ENCODE measurements at regions not wholly inside any gene's neighbourhood (a gene's known extent, or its start where the extent isn't known, plus 50 kb on each side); places are given as distances from the start of the nearest gene placed in this dataset.

DNA sequence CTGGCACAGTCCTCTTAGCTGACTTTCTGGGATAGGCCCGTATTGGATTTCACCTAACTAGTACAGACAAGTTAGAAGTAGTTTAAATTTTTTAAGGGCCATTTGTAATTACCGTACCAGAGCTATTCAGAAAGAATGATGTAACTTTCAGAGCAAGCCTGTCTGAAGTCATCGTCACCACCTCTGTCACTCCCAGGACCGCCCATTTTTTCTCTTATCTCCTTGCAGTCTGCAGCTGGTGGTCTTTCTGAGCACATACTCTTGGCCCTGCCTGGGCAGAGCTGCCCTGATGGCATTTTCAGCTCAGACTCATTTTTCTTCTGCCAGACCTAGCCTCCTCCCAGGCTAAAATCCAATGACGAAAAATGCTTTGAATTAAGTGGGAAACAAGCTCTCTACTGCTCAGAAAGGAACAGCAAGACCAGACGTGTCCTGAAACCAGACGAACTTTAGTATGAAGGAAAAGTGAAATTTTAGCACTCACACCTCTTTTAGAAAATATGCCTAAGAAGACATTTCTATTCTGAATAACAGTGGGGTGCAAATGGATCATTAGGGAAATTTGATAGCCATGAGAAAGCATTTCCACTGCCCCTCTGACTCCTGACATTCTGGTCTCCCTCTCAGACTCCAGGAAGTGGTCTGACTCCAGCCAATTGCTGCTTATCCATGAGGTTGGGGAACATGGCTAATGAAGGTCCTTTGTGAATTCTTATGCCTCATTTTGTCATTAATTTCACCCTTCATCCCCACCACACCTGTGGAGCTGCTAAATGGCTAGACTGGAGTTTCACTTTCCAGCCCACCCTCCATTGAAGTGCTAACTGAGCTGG, 162.4 kb upstream of the GYPA start:
- intact Hi-C loops (cut with micrococcal nuclease) = no loop called here

DNA sequence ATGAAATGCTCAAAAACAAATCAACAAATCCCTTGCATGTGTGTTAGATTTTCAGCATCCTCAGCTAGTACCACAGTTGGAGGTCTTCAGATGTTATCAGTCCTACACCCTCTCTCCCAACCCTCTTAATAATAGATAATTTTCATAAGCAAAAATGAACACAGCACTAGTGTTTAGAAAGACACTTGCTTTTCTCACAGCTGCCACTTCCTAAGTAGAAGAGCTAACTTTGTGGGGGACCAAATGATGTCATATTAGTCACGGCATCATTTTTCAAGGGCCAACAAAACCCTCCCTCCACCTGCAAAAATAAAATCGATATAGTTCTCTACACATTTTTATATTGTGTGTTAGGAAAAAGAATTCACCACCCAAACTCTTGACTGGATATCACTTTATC, 163.5 kb upstream of the GYPA start:
- intact Hi-C loops (cut with micrococcal nuclease) = no loop called here

DNA sequence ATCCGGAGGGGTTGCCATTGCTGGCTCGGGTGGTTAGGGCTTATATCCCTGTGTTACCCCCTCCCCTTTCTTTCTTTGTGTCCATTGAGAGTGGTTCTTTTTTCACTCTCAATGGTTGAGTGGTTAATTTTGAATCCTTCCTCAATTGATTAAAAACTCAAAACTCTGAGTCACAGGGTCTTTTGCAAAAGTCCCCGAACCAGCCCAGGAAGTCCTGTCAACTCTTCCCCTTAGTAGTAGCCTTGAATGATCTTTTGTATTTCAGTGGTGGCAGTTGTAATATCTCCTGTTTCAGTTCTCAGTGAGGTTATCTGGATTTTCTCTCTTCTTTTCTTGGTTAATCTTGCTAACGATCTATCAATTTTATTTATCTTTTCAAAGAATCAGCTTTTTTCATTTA, 170.0 kb upstream of the GYPA start:
- intact Hi-C loops (cut with micrococcal nuclease) = no loop called here

DNA sequence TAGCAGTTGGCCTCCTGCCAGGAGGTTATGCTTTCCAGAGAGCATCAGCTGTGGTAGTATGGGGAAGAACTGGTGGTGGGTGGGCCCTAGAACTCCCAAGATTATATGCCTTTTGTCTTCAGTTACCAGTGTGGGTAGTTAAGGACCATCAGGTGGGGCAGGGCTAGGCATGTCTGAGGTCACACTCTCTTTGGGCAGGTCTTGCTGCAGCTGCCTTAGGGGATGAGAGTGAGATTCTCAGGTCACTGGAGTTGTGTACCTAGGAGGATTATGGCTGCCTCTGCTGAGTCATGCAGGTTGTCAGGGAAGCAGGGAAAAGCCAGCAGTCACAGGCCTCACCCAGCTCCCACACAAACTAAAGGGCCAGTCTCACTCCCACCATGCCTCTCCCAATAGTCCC, 172.9 kb upstream of the GYPA start:
- intact Hi-C loops (cut with micrococcal nuclease) = no loop called here

DNA sequence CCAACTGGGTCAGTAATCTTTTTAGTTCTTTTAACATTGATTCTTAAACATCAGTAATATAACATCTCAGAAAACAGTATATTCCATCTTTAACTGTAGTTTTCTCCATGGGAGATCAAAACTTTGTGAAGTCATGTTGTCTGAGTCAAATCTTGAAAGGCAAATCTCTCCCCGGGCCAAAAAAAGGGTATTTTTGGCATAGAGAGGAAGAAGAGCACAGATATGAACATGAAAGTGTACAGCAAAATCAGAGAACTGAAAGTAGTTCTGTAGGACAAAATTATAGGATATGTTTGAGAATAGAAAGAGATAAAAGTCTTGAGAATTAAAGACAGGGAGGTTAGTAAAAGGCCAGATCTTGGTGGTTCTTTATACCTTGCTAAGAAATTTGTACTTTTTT, 176.4 kb upstream of the GYPA start:
- intact Hi-C loops (cut with micrococcal nuclease) = no loop called here

DNA sequence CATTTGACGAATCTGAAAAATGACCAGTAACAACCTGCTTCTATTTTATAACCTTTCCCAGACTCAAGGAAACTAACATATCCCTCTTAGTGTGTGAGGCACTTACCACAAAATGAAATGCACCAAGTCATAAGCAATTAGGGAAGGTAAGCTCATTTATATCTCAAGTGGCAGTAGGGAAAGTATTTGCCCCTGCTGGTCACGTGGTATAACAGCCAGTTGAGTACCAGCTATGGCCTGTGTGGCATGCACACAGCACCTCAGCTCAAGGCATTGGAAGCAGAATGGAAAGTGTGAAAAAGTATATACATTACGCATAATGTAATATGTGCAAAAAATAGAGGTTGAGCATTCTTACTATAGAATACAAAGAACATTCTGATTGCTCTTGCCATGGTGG, 178.3 kb upstream of the GYPA start:
- intact Hi-C loops (cut with micrococcal nuclease) = no loop called here

DNA sequence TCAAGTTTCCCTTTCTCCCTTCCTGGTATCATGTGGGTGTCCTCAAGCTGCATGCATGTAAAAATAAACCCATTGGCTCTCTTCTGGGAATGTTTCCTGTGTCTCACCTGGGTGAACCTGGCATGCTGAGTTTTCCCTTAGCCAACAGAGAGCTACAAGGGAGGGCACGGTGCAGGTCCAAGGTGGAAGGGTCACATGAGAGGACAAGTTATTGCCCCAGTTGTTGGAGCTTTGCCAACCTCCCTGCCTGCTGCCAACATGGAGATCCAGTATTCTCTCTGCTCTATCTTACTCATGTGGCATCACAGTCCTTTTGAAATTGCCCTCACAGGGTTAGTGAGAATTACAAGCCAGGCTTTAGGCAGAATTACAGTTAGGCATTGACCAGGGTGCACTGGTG, 196.1 kb upstream of the GYPA start:
- intact Hi-C loops (cut with micrococcal nuclease) = no loop called here

DNA sequence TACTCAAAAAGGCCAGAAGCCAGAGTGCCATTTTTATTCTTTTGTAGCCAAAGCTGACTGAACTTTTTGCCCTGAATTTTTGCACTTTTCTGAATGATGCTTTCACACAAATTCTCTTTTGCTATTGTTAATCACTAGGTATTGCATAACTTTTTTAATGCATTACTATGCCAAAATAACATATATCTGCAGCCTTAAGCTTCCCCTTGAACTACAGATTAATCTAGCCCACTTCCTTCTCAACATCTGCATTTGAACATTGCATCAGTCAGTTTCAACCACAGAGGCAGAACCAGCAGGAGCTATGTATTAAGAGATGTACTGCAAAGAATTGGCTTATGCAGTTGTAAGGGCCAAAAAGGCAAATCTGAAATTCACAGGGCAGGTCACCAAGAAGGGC, 197.6 kb upstream of the GYPA start:
- intact Hi-C loops (cut with micrococcal nuclease) = no loop called here

DNA sequence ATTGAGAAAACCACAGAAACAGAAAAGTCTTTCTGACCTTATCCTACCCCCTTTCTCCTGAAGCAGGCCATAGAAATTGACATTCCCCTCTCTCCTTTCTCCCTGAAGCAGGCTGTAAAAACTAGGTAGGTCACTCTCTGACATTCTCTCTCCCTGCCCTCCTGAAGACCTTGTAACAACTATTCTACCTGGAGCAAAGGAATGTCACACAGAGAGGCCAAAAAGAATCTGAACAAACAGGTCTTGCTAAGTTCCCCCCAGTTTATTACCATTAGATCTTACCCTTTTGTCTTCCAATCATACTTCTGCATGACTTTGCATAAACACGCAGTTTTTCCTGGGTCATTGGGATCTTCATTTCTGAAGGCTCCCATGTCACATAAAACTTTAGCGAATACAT, 198.3 kb upstream of the GYPA start:
- intact Hi-C loops (cut with micrococcal nuclease) = no loop called here

DNA sequence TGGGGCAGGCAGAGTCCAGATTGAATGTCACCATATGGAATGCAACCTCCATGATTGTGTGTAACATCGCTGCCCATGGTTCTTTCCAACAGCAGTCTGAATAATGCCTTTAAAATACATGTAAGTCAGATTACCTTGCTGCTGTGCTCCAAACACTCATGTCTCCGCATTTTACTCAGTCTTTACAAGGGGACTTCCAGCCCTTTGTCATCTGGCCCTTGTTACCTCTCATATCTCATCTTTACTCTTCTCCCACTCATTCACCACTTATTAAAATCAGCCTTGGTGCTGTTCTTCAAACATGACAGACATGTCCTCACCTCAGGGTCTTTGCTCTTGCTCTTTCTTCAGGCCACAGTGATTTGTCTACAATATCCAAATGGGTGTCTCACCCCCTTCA, 200.4 kb upstream of the GYPA start:
- intact Hi-C loops (cut with micrococcal nuclease) = no loop called here

DNA sequence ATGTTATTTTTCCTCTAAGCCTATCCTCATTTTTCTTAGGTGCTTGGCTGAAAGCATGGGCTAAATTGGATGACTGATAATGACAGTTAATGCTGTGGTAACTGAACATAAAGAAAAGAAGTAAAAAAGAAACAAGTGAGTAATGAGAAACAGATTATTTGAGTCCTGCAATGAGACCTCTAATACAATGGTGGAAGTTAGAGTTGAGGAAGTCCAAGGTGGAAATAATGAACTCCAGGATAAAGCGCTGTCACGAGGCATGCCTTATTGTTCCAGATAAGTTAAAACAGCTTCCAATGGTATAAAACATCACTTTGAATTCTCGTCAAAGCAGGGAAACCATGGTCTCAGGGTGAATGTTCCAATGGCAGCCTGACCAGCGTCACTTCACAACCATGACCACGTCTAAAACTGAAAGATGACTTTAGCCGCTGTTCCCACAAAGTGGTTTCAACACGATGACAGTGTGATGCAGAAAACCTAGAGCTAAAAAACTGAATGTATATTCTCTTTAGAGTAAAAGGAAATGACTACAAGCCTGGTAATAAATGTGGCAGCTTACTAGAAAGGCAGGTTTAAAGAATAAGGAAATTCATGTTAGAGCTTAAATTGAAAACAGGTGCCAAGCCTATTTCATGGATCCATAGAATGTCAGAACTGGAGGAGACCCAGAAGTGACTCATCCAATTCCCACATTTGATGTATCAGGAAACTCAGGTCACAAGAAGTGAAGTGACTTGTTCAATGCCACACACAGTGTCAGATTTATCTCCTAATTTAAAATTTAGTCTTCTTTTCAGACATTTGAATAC, 202.6 kb upstream of the GYPA start:
- intact Hi-C loops (cut with micrococcal nuclease) = no loop called here

DNA sequence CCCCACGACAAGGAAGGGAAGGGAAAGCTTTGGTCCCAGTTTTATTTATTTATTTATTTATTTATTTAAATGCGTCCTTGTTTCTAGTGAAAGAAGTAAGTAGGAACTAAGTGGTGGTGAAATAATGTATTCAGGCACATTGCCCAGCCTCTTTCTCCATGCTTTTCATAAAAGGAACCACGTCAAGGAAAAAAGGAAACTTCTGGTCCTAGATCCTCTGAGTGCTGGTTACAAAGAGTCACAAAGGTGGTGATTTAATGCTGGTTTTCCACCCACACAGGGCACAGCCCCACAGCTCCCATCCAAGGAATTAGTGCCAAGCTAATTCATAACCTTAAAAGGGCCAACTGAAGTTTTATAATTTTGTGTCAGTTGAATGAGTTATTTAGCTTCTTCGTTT, 206.6 kb upstream of the GYPA start:
- intact Hi-C loops (cut with micrococcal nuclease) = no loop called here

DNA sequence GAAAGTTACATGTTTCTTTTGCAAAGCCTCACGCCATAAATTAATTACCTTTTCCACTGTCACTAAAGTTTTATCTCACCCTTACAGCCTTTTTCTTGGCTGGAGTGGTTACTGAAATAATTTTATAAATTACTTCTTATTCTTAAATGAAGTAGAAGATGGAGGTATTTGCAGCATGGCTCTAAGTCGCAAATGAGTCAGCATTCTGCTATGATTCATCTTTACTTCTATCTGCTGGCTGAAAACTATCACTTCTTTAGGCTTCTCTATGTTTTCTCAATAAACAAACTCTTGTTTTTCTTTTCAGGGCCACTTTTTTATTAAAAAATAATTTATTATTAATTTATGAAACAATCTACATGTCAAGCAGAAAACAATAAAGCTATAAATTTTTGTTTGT, 210.2 kb upstream of the GYPA start:
- intact Hi-C loops (cut with micrococcal nuclease) = no loop called here

DNA sequence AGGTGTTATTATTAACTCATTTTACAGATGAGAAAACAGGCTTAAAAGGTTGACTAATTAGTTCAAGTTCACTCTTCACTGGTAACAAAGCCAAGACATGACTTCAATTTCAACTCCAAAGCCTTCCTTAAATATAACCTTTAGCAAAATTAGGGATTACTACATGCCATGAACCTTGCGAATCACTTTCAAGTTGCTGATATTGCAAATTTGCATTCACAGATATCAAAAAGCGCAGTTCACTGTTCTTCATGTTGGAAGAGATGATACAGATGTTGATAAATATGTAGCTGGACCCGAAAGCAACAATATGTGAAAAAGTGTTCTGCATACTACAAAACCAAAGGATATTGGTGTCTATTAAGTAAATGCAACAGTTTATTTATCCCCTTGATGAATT, 210.8 kb upstream of the GYPA start:
- intact Hi-C loops (cut with micrococcal nuclease) = no loop called here

DNA sequence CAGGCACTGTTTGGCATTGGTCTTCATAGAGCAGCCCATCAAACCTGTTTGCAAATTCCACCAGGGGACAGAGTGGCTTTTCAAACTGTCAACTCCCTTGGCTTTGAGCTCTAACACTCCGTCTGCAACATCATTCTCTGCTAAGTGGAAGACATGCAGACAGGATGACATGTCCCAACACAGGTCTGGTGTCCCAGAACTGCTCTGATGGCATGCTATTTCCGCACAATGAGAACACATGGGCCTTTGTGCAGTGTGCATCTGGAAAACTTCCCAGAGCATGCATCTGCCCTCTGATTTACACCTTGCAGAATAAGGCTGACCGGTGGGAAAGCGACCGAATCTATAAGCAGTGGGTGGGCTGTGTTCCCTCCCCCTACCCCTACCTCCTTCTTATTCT, 212.8 kb upstream of the GYPA start:
- intact Hi-C loops (cut with micrococcal nuclease) = no loop called here

DNA sequence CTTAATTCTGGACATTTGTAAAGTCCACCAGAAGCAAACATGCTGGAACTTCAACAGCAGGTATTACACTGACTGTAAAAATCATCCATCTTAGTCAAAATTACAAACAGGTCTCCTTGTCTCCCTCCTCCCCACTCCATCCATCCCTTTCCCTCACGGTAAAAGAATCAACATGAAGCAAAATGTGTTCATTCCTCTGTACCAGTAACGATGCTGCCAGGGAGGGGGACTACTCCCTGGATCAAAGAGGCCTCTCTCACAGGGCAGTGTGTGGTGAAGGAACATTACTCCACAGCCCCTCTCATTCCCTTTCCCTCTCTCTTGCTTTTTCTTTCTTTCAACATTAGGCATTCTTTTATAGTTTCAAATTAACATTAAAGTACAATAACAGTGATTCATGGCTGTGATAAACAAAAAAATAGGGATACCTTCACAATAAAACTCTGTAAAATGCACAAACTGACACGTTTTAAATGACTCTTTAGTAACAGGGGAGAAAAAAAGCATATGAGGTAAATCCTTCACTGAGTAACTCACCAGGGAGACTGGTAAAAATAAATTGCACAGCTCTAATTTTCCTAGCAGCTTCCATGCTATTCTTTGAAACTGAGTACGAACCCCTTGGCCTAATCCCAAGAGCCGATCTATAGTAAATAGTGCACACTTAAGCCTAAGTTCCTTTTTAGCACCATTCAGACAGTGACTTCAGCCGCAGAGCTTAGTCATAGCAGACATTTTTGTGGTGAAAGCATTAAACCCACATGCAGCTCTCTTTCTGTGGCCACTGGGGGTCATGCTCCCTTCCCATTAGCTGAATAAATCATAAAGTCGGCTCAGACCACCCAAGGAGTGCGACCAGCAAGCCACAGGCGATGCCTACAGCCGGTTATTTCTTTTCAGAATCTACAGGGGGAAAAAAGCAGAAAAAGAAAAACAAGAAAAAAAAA, 215.6 kb upstream of the GYPA start:
- intact Hi-C loops (cut with micrococcal nuclease) = no loop called here

DNA sequence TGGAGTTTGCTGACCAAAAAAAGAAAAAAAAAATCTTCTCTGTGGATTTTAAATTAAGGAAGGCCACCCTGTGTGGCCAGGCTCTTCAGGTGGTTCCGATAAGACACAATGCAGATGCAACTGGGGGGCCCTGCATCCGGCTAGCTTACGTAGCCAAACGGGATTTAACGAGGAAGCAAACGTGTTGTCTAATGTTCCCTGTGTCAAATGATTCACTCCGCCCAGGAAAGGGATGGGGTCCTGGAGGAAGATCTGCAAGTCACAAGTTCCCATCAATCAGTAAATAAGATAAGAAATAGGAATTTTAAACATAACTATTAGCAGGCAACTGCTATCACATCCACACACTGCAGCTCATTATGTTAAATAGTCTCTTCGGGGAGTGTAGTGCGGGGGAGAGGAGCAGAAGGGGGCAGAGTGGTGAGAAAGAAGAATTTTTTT, 216.4 kb upstream of the GYPA start:
- intact Hi-C loops (cut with micrococcal nuclease) = no loop called here

DNA sequence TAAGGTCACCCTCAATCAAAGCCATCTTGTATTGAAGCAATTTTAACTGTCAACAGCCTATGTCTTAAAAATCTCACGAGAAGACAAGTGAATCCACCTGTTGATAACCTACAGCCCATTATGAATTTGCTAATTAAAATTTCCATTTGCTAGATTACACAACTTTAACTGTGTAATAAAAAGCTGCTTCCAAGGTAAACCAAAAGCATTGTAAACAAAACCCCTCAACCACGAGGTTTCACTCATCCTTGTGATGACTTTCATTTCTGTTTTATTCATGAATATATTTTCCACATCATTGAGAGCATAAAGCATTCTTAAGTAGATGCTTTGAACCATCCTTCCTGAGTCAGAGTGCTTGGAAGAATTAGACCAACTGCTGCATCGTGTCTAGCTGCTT, 217.5 kb upstream of the GYPA start:
- intact Hi-C loops (cut with micrococcal nuclease) = no loop called here

DNA sequence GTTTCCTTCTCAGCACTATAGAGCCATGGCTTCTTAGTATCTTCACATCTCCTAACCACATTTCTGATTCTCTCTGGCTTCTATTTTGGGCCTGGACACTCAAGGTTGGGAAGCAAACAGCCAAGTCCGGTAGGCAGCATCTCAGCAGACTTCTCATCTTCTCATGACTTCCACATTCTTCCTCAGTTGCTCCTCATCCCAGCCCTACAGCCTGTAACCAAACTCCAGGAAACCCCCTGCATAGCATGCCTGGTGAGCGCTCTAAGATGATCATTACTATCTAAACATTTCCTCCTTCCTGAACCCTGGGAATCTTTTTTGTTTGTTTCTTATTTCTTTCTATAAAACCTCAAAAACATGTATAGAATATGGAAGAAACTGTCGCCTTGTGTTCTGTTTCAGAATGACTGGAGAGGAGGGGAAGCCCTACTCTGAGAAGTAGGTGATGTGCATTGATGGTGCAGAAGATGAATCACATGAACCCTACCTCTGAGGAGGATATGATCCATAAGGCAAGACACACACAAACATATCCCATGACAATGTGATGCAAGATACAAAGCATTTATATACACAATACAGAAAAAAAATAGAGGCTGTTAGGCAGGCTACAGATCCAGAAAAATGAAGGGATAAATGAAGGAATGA, 219.8 kb upstream of the GYPA start:
- intact Hi-C loops (cut with micrococcal nuclease) = no loop called here

DNA sequence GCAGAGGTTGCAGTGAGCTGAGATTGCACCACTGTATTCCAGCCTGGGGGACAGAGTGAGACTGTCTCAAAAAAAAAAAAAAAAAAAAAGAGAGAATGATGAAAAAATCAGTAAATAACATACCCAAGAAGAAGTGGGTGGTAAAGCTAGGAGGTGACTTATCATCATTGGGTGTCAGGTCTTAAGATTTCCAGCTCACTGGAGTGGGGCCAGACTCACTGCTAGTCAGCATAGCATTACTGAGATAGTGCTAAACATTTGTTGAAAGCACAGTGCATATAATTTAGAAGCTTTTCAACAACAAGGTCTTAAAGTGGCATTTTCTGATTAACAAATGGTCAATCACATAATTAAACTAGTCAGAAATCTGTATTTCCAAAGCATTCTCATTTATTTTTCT, 221.8 kb upstream of the GYPA start:
- intact Hi-C loops (cut with micrococcal nuclease) = no loop called here

DNA sequence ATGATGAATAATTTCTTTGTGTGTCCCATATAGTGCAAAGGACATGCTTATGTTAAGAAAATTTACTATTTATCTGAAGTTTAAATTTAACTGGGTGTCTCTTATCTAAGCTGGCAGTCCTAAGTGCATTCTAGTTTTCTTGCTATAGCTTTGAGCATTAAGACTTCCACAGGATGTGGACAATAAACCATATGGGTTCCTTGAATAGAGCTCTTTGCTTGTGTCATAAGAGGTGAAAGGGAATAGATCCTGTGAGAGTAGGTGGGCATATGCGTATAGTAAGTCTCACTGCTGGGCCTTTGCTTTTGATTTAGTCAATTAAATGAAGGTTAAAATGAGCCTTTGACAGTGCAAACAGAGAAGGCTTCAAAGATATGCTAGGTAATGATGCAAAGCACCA, 223.4 kb upstream of the GYPA start:
- intact Hi-C loops (cut with micrococcal nuclease) = no loop called here

Data from T-helper 2 cell treated with Interferon-gamma antibody and Interleukin-4, amounts not matched to agents 100 ng/mL and 5 ng/mL, for 36 hours (primary cell).